GM23338 (cell line): ENCODE measurements at regions not wholly inside any gene's neighbourhood (a gene's known extent, or its start where the extent isn't known, plus 50 kb on each side); places are given as distances from the start of the nearest gene placed in this dataset.

ENCODE experiments used
- ATAC-seq: fragments of 200-7000 bp; cut with Tn5 transposase; 3 replicates; pipeline ENCODE4 v1.9.1; 2020
- DNase-seq: peaks from one replicate; pipeline ENCODE4 v3.0.0-alpha.2; 2015; ENCODE audit warnings: low spot score
- H2AFZ ChIP-seq: fragments of 200-600 bp; sonication (generic); 2 replicates; pipeline ENCODE4 v1.8.0; 2016; ENCODE audit warnings: antibody characterized with exemption, mild to moderate bottlenecking, moderate library complexity
- H3F3A ChIP-seq: fragments of 200-600 bp; sonication (generic); replicated peaks from 2 replicates; pipeline ENCODE4 v1.8.0; 2017; ENCODE audit warnings: antibody characterized with exemption, mixed run types, low read depth
- H3K27ac ChIP-seq: fragments of 200-600 bp; sonication (generic); 2 replicates; pipeline ENCODE4 v1.6.1; 2016; ENCODE audit warnings: low read depth
- H3K27me3 ChIP-seq: fragments of 200-600 bp; sonication (generic); 2 replicates; pipeline ENCODE4 v1.8.0; 2016; ENCODE audit warnings: mild to moderate bottlenecking, mixed run types, moderate library complexity; ENCODE audit not compliant: insufficient read depth
- H3K36me3 ChIP-seq: fragments of 200-600 bp; sonication (generic); 2 replicates; pipeline ENCODE4 v1.8.0; 2016; ENCODE audit warnings: mild to moderate bottlenecking; ENCODE audit not compliant: insufficient read depth
- H3K4me1 ChIP-seq: fragments of 200-600 bp; sonication (generic); 2 replicates; pipeline ENCODE4 v1.8.0; 2016; ENCODE audit warnings: mild to moderate bottlenecking, moderate library complexity; ENCODE audit not compliant: insufficient read depth
- H3K4me2 ChIP-seq: fragments of 200-600 bp; sonication (generic); 2 replicates; pipeline ENCODE4 v1.7.1; 2017; ENCODE audit warnings: mixed run types
- H3K4me3 ChIP-seq: fragments of 200-600 bp; sonication (generic); 2 replicates; pipeline ENCODE4 v1.6.1; 2016; ENCODE audit warnings: mixed run types
- H3K79me2 ChIP-seq: fragments of 200-600 bp; sonication (generic); replicated peaks from 2 replicates; pipeline ENCODE4 v1.8.0; 2017; ENCODE audit warnings: mild to moderate bottlenecking; ENCODE audit not compliant: insufficient read depth
- H3K9me2 ChIP-seq: fragments of 200-600 bp; sonication (generic); 2 replicates; pipeline ENCODE4 v1.8.0; 2017; ENCODE audit not compliant: insufficient read depth
- H4K20me1 ChIP-seq: fragments of 200-600 bp; sonication (generic); replicated peaks from 2 replicates; pipeline ENCODE4 v1.8.0; 2017; ENCODE audit warnings: mild to moderate bottlenecking; ENCODE audit not compliant: insufficient read depth
- H3K27ac Mint-ChIP-seq: 2 replicates; pipeline ENCODE4 v1.8.0; 2020; ENCODE audit warnings: inconsistent platforms, mild to moderate bottlenecking, moderate library complexity, mixed read lengths
- H3K27me3 Mint-ChIP-seq: 3 replicates; pipeline ENCODE4 v1.8.0; 2022; ENCODE audit warnings: low read depth, mild to moderate bottlenecking, moderate library complexity, mixed read lengths, inconsistent platforms; ENCODE audit not compliant: insufficient read depth, poor library complexity
- H3K36me3 Mint-ChIP-seq: 3 replicates; pipeline ENCODE4 v1.8.0; 2021; ENCODE audit warnings: low read depth, mild to moderate bottlenecking, inconsistent platforms, moderate library complexity, mixed read lengths
- H3K4me1 Mint-ChIP-seq: 3 replicates; pipeline ENCODE4 v1.8.0; 2020; ENCODE audit warnings: mild to moderate bottlenecking, inconsistent platforms, mixed read lengths
- H3K4me3 Mint-ChIP-seq: 3 replicates; pipeline ENCODE4 v1.8.0; 2021; ENCODE audit warnings: moderate library complexity, mild to moderate bottlenecking, inconsistent platforms, mixed read lengths
- H3K9me3 Mint-ChIP-seq: 3 replicates; pipeline ENCODE4 v1.8.0; 2020; ENCODE audit warnings: moderate library complexity, mild to moderate bottlenecking, inconsistent platforms, mixed read lengths
- CREB1 ChIP-seq: fragments of 250-450 bp; sonication (Bioruptor Pico); IDR thresholded peaks from 2 replicates; pipeline ENCODE4 v1.5.0; 2020; ENCODE audit warnings: low read depth, mild to moderate bottlenecking, moderate library complexity
- CTCF ChIP-seq, 2 experiments: fragments of 200-600 bp in 1 of 2; sonication (generic) in 1 of 2; conservative IDR thresholded peaks; 2 replicates each; pipeline versions ENCODE4 v1.5.1 to v1.6.1; 2016 to 2017; ENCODE audit warnings: antibody characterized with exemption in 2 of 2, low read depth in 2 of 2, mild to moderate bottlenecking in 2 of 2, moderate library complexity in 1 of 2
- ETS1 ChIP-seq: IDR thresholded peaks from 2 replicates; pipeline ENCODE4 v1.6.1; 2016; ENCODE audit warnings: antibody characterized with exemption
- EZH2 ChIP-seq: fragments of 200-600 bp; sonication (generic); IDR thresholded peaks from one replicate; pipeline ENCODE4 v1.8.0; 2017; ENCODE audit warnings: antibody characterized with exemption, mild to moderate bottlenecking, low read depth; ENCODE audit not compliant: unreplicated experiment
- EZH2phosphoT487 ChIP-seq: fragments of 200-600 bp; sonication (generic); IDR thresholded peaks from one replicate; pipeline ENCODE4 v1.8.1; 2018; ENCODE audit warnings: antibody characterized with exemption; ENCODE audit not compliant: unreplicated experiment
- JUNB ChIP-seq: IDR thresholded peaks from one replicate; pipeline ENCODE4 v1.6.1; 2016; ENCODE audit warnings: antibody characterized with exemption; ENCODE audit not compliant: unreplicated experiment
- NANOG ChIP-seq: IDR thresholded peaks from 2 replicates; pipeline ENCODE4 v1.6.1; 2016; ENCODE audit warnings: antibody characterized with exemption, borderline replicate concordance
- POLR2AphosphoS5 ChIP-seq: IDR thresholded peaks from 2 replicates; pipeline ENCODE4 v1.6.1; 2016; ENCODE audit warnings: antibody characterized with exemption, low read depth
- REST ChIP-seq: IDR thresholded peaks from one replicate; pipeline ENCODE4 v1.6.1; 2018; ENCODE audit warnings: antibody characterized with exemption; ENCODE audit not compliant: unreplicated experiment
- STAT1 ChIP-seq: IDR thresholded peaks from one replicate; pipeline ENCODE4 v1.6.1; 2016; ENCODE audit warnings: antibody characterized with exemption; ENCODE audit not compliant: unreplicated experiment
- ZNF114 ChIP-seq: fragments of 250-450 bp; sonication (Bioruptor Pico); IDR thresholded peaks from 2 replicates; pipeline ENCODE4 v1.5.0; 2020; ENCODE audit warnings: mild to moderate bottlenecking, moderate library complexity
- ZNF331 ChIP-seq: fragments of 250-450 bp; sonication (Bioruptor Pico); IDR thresholded peaks from 2 replicates; pipeline ENCODE4 v1.5.0; 2020; ENCODE audit warnings: low read depth, mild to moderate bottlenecking, moderate library complexity
- ZNF462 ChIP-seq: fragments of 250-450 bp; sonication (Bioruptor Pico); IDR thresholded peaks from 2 replicates; pipeline ENCODE4 v1.5.0; 2020; ENCODE audit warnings: mild to moderate bottlenecking, moderate library complexity

- no peaks in the 10 kb centered on the region for H3K4me1 Mint-ChIP-seq
- DNase-seq (no peak), ATAC-seq (no peak)
- no peak overlapping the region for H2AFZ ChIP-seq
- no peaks in the 10 kb centered on the region for H3K4me1 ChIP-seq
- H4K20me1 ChIP-seq = no peaks in the 10 kb centered on the region
- no peaks in the 10 kb centered on the region for H3K36me3 Mint-ChIP-seq
- TF ChIP-seq NANOG (no peak), STAT1 (no peak), EZH2phosphoT487 (no peak), ZNF462 (CRISPR knock-in tag) (no peak), CREB1 (CRISPR knock-in tag) (no peak), ETS1 (no peak), CTCF (conservative IDR thresholded peaks at IDR 0.05; ENCODE audit: low read depth in 2 of 2) (no peak), JUNB (no peak), REST (no peak), ZNF114 (CRISPR knock-in tag) (no peak), POLR2AphosphoS5 (no peak), EZH2 (no peak), ZNF331 (CRISPR knock-in tag) (no peak)
- H3K27ac ChIP-seq = no peak overlapping the region
- no peaks in the 10 kb centered on the region for H3K27me3 ChIP-seq
- H3K79me2 ChIP-seq = no peaks in the 10 kb centered on the region
- H3K9me2 ChIP-seq = peaks cover 4% of the 10 kb centered on the region; the same call in 1 of the 2 replicates
- H3K4me3 Mint-ChIP-seq = no peak overlapping the region
- no peak overlapping the region for H3K4me3 ChIP-seq
- no peak overlapping the region for H3K4me2 ChIP-seq
- H3K27me3 Mint-ChIP-seq = peaks cover 5% of the 10 kb centered on the region
- no peaks in the 10 kb centered on the region for H3F3A ChIP-seq
- no peak overlapping the region for H3K27ac Mint-ChIP-seq
- no peaks in the 10 kb centered on the region; the same call in 2 of the 3 replicates for H3K9me3 Mint-ChIP-seq
- no peaks in the 10 kb centered on the region for H3K36me3 ChIP-seq
Measured at GRCh38 chr3:189003410-189003809, 168.4 kb upstream of the TPRG1 start.
